ENCODE measurements at regions not wholly inside any gene's neighbourhood (a gene's known extent, or its start where the extent isn't known, plus 50 kb on each side); places are given as distances from the start of the nearest gene placed in this dataset.

GRCh38 chr14:80426683-80427082 lies 215.4 kb upstream of the DIO2 start:
- DNase-seq (ENCODE audit: low read depth): peak; percentile 77
- H3K4me3 ChIP-seq (ENCODE audit: low read depth, low read length): no peak overlapping the region
- TF ChIP-seq CTCF (conservative IDR thresholded peaks at IDR 0.05; ENCODE audit: low read depth, low read length): no peak

DNA sequence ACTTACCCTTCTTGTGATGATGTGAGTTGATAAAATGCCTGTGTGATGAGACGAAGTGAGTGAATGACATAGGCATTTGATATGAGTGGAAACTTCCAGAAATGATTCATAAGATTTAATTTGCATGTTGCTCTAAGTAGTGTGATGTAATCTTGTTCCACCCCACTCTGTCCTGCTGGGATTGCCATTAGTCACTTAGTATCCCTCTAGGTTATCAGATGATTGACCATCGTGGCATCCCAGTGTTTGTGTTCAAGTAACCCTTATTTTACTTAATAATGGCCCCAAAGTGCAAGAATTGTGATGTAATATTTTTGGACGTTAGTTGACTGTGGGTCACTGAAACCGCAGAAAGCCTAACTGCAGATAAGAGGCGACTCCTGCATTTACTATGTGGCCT lies 214.4 kb upstream of the DIO2 start:
- no peak overlapping the region for H3K4me3 ChIP-seq (ENCODE audit: low read depth, low read length)
- peak; percentile 94 for DNase-seq (ENCODE audit: low read depth)

DNA sequence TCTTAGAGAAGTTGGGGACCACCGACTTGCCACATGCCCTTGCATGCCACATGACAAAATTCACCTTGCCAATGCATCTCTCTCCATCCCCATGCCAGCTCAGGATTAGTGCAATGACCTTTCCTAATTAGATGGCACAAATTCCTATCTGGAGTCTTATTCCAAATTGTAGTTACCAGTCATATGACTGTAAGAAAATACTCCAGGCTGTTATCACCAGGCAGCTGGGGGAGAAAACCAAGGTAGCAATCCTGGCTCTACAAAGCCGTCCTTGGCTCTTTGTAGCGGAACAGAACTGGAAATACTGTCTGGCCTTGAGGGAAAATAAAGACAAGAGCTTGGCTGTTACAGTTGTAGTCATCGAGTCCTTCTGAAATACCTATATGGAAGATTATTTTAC lies 208.5 kb upstream of the DIO2 start:
- TF ChIP-seq CTCF (conservative IDR thresholded peaks at IDR 0.05; ENCODE audit: low read depth, low read length): no peak
- no peak for DNase-seq (ENCODE audit: low read depth)
- H3K4me3 ChIP-seq (ENCODE audit: low read depth, low read length): no peak overlapping the region

More for the DNA sequence above, 214.4 kb upstream of the DIO2 start:
- no peak for TF ChIP-seq CTCF (conservative IDR thresholded peaks at IDR 0.05; ENCODE audit: low read depth, low read length)

DNA sequence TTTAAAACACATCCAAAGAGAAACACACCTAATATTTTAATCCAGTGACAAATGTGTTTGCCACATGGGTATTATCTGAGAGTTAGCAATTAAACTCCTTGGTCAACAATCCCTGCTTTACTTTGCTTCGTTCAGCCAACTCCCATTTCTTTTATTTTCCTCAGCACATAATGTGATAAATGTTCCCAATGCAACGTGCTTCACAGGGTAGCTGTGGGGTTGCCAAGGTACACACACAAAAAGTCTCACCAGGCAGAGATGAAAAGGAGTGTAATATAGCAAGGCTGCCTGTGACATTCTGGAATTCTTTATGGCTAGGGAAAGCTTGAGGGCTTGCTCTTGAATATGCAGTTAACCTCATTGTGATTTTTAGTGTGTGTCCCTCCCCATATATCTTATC lies 208.0 kb upstream of the DIO2 start:
- peak; percentile 16 for DNase-seq (ENCODE audit: low read depth)
- no peak overlapping the region for H3K4me3 ChIP-seq (ENCODE audit: low read depth, low read length)
- TF ChIP-seq CTCF (conservative IDR thresholded peaks at IDR 0.05; ENCODE audit: low read depth, low read length): no peak

GRCh38 chr14:80415636-80416035 lies 204.3 kb upstream of the DIO2 start:
- no peak for DNase-seq (ENCODE audit: low read depth)
- H3K4me3 ChIP-seq (ENCODE audit: low read depth, low read length): no peak overlapping the region
- no peak for TF ChIP-seq CTCF (conservative IDR thresholded peaks at IDR 0.05; ENCODE audit: low read depth, low read length)

DNA sequence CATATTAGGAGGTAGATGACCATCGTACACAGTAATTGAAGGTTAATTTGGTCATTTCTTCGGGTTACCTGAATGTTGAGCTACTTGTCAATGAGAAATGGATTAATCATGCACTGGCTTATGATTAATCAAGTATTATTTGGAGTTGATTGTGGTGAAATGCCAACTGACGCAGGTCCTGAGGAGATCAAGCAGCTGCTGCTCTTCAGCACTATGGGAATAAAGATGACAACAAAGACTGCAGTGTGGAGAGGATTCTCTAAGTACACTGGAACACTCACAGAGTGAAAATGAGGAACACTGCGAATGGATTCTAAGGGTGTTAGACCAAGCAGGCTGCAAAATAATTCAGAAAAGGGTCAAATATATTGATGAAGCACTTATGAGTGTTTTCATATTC lies 202.8 kb upstream of the DIO2 start:
- no peak overlapping the region for H3K4me3 ChIP-seq (ENCODE audit: low read depth, low read length)
- TF ChIP-seq CTCF (conservative IDR thresholded peaks at IDR 0.05; ENCODE audit: low read depth, low read length): no peak
- no peak for DNase-seq (ENCODE audit: low read depth)

GRCh38 chr14:80404413-80404812 lies 193.1 kb upstream of the DIO2 start:
- no peak for TF ChIP-seq CTCF (conservative IDR thresholded peaks at IDR 0.05; ENCODE audit: low read depth, low read length)
- DNase-seq (ENCODE audit: low read depth): no peak
- H3K4me3 ChIP-seq (ENCODE audit: low read depth, low read length): no peak overlapping the region
